Heart right ventricle (tissue), 16 donors: ENCODE measurements at regions not wholly inside any gene's neighbourhood (a gene's known extent, or its start where the extent isn't known, plus 50 kb on each side); places are given as distances from the start of the nearest gene placed in this dataset.

Experiments
- ATAC-seq, 8 donors: fragments of 200-7000 bp; cut with Tn5 transposase; one replicate each; pipeline ENCODE4 v1.9.1; 2020; ENCODE audit warnings: mild to moderate bottlenecking in 8 of 8, moderate library complexity in 8 of 8, moderate number of reproducible peaks in 1 of 8
- DNase-seq, 2 donors: peaks; one replicate each; pipeline ENCODE4 v3.0.0-alpha.2; 2020
- H3K27ac ChIP-seq, 10 donors: fragments of 200-600 bp; sonication (generic) in 2 of 10; one replicate each; pipeline versions ENCODE4 v1.5.0 to v1.8.0; 2020 to 2022; ENCODE audit warnings: mild to moderate bottlenecking in 3 of 10
- H3K27me3 ChIP-seq, 7 donors: fragments of 200-600 bp; one replicate each; pipeline ENCODE4 v1.8.0; 2021 to 2022; ENCODE audit warnings: mild to moderate bottlenecking in 2 of 7
- H3K36me3 ChIP-seq, 9 donors: fragments of 200-600 bp; sonication (generic) in 1 of 9; one replicate each; pipeline versions ENCODE4 v1.5.0 to v1.8.0; 2020 to 2022; ENCODE audit warnings: mild to moderate bottlenecking in 2 of 9
- H3K4me1 ChIP-seq, 9 donors: fragments of 200-600 bp; sonication (generic) in 1 of 9; one replicate each; pipeline versions ENCODE4 v1.5.0 to v1.8.0; 2020 to 2022; ENCODE audit warnings: mild to moderate bottlenecking in 4 of 9
- H3K4me3 ChIP-seq, 10 donors: fragments of 200-600 bp; sonication (generic) in 2 of 10; one replicate each; pipeline versions ENCODE4 v1.5.0 to v1.8.0; 2020 to 2022; ENCODE audit warnings: mild to moderate bottlenecking in 7 of 10, moderate library complexity in 2 of 10
- H3K9me3 ChIP-seq, 11 donors: fragments of 200-600 bp in 10 of 11; sonication (generic) in 2 of 11; one replicate each; pipeline versions ENCODE4 v1.5.0 to v1.8.0; 2013 to 2022; ENCODE audit warnings: mild to moderate bottlenecking in 2 of 11, control low read depth in 1 of 11, moderate library complexity in 1 of 11
- WGBS, 2 donors: extraction: QIAGEN DNeasy Blood & Tissue Kit; methylation state at CpG; one replicate each; pipeline ENCODE4 v1.1.7; 2013; ENCODE audit warnings: inconsistent platforms in 1 of 2; 5-methylcytosine and 5-hydroxymethylcytosine counted together
- intact Hi-C, 10 donors: fragments of 100-400 bp; cut with DNase I; formaldehyde crosslinking; loops; one replicate each; pipeline versions ENCODE4 v1.11.1 to v1.14.2; 2022
- TF ChIP-seq, protein P1 (sequence below), 9 donors: fragments of 200-600 bp; sonication (generic) in 2 of 9; IDR thresholded peaks; one replicate each; pipeline versions ENCODE4 v1.5.0 to v1.8.0; 2021 to 2022; ENCODE audit warnings: antibody characterized with exemption in 9 of 9, mild to moderate bottlenecking in 5 of 9, moderate library complexity in 1 of 9
- donor health status: Arrhythmogenic right ventricular cardiomyopathy.
- donor health status: ischemic (EF 13 %, LVEDD 7.1; RV severe dilation, severe dysfunction).
- donor health status: healthy with polysubstance abuse.
- donor health status: DM: no; HTN: yes; CAD: no.
- donor health status: DM: no; HTN: no; CAD: no.
- donor health status: ischemic (EF 25% LVEDD 6.9; RV normal size, moderate dysfunction).
- donor health status: ischemic (EF 25% LVEDD 5.7; RV mildly dilated, moderate dysfunction).
- donor health status: healthy.
- donor health status: DM: yes; HTN: yes; CAD: no.
- donor health status: Ischemic cardiomyopathy.
- donor health status: ischemic (EF 35%, LVEDD 5.7; RV mildly dilated, moderate dysfunction).
- donor health status: nonischemic (EF 11% LVEDD 7.7; RV severe dilation, severe dysfunction).
- donor health status: DM: yes; HTN: yes; CAD: no.
- donor health status: PGD.
- donor health status: ischemic (EF 29% LVEDD 5.4; RV normal size, mild dysfunction).
- donor health status: nonischemic (EF 23%, LVEDD 6.1; RV moderate dilation, normal function).

DNA sequence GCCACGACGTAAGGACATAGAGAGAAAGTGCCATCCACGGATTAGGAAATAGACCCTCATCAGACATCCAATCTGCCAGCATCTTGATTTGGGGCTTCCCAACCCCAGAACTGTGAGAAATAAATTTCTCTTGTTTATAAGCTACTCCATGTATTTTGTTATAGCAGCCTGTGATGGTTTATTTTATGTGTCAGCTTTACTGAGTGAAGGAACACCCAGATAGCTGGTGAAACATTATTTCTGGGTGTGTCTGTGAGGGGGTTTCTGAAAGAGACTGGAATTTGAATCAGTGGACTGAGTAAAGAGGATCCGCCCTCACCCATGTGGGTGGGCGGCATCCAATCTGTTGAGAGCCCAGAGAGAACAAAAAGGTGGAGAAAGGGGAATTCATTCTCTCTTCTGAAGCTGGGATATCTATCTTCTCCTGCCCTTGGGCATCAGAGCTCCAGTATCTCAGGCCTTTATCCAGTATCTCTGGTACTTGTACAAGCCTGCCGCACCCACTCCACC, 131.5 kb upstream of the ANKFN1 start:
- H3K36me3 ChIP-seq: no peaks in the 10 kb centered on the region
- H3K27ac ChIP-seq: no peak overlapping the region
- DNase-seq: no peak
- intact Hi-C loops: no loop called here
- TF ChIP-seq, protein P1, sequence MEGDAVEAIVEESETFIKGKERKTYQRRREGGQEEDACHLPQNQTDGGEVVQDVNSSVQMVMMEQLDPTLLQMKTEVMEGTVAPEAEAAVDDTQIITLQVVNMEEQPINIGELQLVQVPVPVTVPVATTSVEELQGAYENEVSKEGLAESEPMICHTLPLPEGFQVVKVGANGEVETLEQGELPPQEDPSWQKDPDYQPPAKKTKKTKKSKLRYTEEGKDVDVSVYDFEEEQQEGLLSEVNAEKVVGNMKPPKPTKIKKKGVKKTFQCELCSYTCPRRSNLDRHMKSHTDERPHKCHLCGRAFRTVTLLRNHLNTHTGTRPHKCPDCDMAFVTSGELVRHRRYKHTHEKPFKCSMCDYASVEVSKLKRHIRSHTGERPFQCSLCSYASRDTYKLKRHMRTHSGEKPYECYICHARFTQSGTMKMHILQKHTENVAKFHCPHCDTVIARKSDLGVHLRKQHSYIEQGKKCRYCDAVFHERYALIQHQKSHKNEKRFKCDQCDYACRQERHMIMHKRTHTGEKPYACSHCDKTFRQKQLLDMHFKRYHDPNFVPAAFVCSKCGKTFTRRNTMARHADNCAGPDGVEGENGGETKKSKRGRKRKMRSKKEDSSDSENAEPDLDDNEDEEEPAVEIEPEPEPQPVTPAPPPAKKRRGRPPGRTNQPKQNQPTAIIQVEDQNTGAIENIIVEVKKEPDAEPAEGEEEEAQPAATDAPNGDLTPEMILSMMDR (IDR thresholded peaks at IDR 0.05): no peak
- no peak for ATAC-seq
- peaks cover 0 to 23% (median 0%) of the 10 kb centered on the region in 7 donors for H3K27me3 ChIP-seq
- H3K9me3 ChIP-seq: no peaks in the 10 kb centered on the region
- no peak overlapping the region for H3K4me3 ChIP-seq
- H3K4me1 ChIP-seq: no peaks in the 10 kb centered on the region
- WGBS, 2 donors: 85 to 88% methylated on average over 6 of the region's 6 CpGs

DNA sequence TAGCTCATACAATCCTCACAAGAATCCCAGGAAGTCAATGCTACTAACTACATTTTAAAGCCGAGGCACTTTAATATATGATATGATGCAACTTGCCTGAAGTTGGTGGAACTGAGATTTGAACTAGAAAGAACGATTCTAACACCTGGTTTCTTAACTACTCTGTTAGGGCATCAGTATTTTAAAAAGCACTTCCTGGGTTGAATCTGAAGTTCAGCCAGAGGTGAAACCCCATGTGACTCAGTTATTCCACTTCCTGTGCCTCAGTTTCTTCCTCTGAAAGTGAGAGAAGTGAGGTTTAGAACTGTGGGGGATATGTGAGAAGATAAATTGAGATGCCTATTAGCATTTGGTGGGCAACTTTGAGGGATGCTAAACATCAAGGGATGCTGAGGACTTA, 129.4 kb upstream of the ANKFN1 start:
- Histone ChIP-seq H3K4me1 (no peaks in the 10 kb centered on the region), H3K27me3 (peaks cover 0 to 10% (median 0%) of the 10 kb centered on the region in 7 donors), H3K36me3 (no peaks in the 10 kb centered on the region), H3K27ac (no peak overlapping the region), H3K9me3 (no peaks in the 10 kb centered on the region), H3K4me3 (no peak overlapping the region)
- 74 to 75% methylated on average over 2 of the region's 2 CpGs for WGBS, 2 donors
- intact Hi-C loops: no loop called here
- TF ChIP-seq, protein P1 (IDR thresholded peaks at IDR 0.05): no peak
- ATAC-seq: no peak
- no peak for DNase-seq

DNA sequence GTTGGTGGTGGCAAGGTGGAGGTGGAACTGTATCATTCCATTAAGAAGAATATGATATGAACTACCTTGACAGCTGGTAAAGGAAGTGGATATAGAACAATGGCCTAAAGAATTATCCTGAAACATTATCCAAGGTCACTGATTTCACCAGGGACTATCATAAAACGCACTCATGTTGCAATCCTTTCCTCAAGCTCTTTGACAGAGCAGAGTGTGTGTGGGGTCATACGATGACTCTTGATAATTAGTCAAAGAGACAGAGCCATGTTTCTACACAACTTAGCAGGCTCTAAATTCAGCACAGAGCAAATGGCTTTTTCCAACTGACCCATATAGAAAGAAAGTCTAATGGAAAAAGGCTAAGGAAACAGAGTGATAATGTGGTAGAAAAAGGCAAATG, 126.4 kb upstream of the ANKFN1 start:
- ATAC-seq: no peak
- 42 to 50% methylated on average over 2 of the region's 2 CpGs for WGBS, 2 donors

DNA sequence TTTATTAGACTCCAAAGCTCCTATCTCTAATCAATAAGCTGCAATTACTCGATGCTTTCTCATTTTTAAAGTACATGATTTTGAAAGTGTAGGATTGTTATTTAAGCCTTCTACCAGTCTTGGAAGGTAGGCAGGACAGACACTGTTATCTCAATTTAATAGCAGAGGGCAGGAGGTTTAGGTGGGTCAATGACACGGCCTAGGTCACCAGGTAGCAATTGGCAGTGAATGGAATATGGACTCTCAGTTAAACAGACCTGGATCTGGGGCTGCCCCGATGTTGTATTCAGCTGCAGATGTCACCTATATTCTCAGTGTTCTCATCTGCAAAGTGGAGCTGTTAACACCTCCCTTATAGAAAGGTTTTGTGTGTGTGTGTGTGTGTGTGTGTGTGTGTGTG, 124.4 kb upstream of the ANKFN1 start:
- no peaks in the 10 kb centered on the region for H3K4me1 ChIP-seq
- H3K9me3 ChIP-seq: peaks cover 0 to 3% (median 0%) of the 10 kb centered on the region in 11 donors
- no peak overlapping the region for H3K4me3 ChIP-seq
- no peaks in the 10 kb centered on the region for H3K36me3 ChIP-seq
- ATAC-seq (no peak), DNase-seq (no peak)
- TF ChIP-seq, protein P1 (IDR thresholded peaks at IDR 0.05): no peak
- H3K27me3 ChIP-seq: no peaks in the 10 kb centered on the region
- no peak overlapping the region for H3K27ac ChIP-seq
- 79 to 86% methylated on average over 3 of the region's 3 CpGs for WGBS, 2 donors
- intact Hi-C loops: no loop called here

More for the DNA sequence above, 126.4 kb upstream of the ANKFN1 start:
- peaks cover 0 to 3% (median 0%) of the 10 kb centered on the region in 11 donors for H3K9me3 ChIP-seq
- H3K27me3 ChIP-seq: no peaks in the 10 kb centered on the region
- no peaks in the 10 kb centered on the region for H3K4me1 ChIP-seq
- no peak overlapping the region for H3K4me3 ChIP-seq
- H3K27ac ChIP-seq: no peak overlapping the region
- intact Hi-C loops: no loop called here
- H3K36me3 ChIP-seq: no peaks in the 10 kb centered on the region
- DNase-seq: no peak
- TF ChIP-seq, protein P1 (IDR thresholded peaks at IDR 0.05): no peak
